GM19324 (cell line): ENCODE measurements at regions not wholly inside any gene's neighbourhood (a gene's known extent, or its start where the extent isn't known, plus 50 kb on each side); places are given as distances from the start of the nearest gene placed in this dataset.
"Not testable (repeated sequence)": the region's sequence is repeated elsewhere in the genome, so short reads cannot be mapped to it uniquely, and the experiment has no call there.

Experiments
- ATAC-seq: cut with Tn5 transposase; IDR thresholded peaks from one replicate; pipeline ENCODE4 v1.9.1; 2021; ENCODE audit warnings: mild to moderate bottlenecking, moderate library complexity; ENCODE audit not compliant: unreplicated experiment, low FRiP score

- no peak for ATAC-seq
Measured at GRCh38 chrX:13226214-13226613, 93.6 kb downstream of the ATXN3L start.

DNA sequence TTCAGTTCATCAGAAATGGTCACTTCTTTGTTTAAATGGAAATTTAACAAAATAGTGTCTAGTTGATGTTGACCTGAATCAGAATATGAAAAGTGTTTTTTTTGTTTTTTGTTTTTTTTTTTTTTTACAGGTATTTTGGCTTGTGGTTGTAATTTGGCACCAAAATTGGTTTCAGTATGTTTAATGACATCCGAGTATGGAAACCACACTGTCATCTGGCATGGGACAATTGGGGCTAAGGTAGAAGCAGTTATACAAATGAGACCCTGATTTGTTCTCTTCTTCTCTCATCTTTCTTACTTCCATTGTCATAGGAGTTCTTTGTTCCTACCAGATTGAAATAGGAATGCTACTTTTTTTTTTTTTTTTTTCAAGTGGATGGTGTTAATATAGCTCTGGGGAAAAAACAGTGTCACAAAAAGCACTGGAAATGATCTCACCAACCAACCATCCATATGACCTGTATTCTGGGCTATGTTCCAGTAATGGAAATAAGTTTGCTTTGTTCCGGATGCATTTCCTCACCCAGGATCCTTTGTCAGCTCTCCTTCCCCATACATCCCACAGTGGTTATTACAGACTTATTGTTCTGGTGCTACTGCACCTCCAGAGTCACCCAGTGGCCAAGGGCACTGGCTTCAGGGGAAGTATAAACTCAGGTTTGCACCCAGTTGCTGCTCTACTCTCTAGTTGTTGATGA is 95.8 kb downstream of the ATXN3L start:
- no peak for ATAC-seq

DNA sequence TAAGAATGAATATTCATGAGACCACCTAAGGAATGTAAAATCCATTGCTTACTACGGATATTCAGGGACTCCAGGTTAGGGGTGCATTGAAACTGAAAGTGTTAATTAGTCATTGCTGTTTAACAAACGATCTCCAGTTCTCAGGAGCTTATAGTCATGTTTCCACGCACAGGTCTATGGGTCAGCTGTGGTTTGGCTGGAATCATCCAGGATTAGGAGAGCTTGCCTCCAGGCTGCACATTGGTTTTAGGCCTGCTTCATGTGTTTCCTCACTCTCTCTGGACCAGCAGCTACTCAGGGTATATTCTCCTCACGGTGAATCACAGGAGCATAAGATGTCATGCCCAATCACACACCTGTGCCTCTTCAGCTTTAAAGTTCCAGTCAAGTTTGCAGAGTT is 98.9 kb downstream of the ATXN3L start:
- ATAC-seq, result no peak

DNA sequence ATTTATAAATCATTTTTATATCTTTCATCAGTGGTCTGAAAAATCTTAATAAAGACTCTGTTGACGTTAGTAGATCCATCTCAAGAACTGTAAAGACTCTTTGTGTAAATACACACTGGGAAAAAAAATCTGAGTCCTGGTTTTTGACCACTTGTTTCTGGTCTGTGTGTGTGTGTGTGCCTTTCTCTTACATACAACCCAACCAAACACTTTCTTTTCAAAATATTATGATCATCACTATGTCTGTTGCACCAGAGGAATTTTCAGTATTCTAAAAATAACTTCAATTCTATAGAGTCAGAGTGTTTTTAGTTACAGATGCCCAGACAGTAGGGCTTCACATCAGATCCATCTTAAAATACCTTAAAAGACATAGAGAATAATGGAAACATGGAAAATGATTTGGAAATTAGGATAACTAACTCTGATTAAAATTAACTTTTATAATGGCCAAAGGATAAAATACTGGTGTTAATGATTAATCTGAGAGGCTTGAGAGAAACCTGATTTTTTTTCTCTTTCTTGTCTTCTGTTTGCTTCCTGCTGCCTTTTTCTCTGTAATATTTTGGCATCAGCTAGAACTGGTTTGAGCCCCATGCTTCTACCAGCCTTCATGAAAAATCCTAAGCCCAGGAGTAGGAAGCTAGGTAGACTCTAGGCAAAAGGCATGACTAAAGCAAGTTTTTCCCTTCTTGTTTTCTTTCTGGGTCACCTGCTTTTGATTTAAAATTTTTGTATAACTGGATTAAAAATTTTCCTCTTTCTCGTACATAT is 99.7 kb downstream of the ATXN3L start:
- no peak for ATAC-seq

- ATAC-seq, result no peak
Measured at GRCh38 chrX:13218758-13219157, 101.1 kb downstream of the ATXN3L start.

- ATAC-seq, result no peak
Measured at GRCh38 chrX:13216139-13216538, 103.7 kb downstream of the ATXN3L start.

DNA sequence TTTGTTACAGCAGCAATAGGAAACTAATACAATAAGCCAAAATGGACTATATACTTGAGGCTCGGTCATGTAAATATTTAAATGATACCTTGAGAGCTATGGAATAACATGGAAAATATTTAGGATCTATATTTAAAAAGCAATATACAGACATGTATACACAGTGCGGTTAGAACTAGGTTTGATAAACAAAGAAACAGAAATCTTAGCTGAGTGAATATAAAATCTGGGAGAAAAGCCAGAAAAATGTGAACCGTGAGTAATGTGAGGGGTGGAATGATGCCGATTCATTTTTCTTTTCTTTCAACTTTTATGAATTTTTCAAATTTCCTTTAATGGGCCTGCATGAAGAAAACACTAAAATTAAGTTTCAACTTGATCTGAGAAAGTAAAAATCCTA is 104.1 kb downstream of the ATXN3L start:
- no peak for ATAC-seq

- no peak for ATAC-seq
Measured at GRCh38 chrX:13212191-13212651, 107.6 kb downstream of the ATXN3L start.

- ATAC-seq, result not testable (repeated sequence)
Measured at GRCh38 chrX:13210142-13210541, 109.7 kb downstream of the ATXN3L start.

DNA sequence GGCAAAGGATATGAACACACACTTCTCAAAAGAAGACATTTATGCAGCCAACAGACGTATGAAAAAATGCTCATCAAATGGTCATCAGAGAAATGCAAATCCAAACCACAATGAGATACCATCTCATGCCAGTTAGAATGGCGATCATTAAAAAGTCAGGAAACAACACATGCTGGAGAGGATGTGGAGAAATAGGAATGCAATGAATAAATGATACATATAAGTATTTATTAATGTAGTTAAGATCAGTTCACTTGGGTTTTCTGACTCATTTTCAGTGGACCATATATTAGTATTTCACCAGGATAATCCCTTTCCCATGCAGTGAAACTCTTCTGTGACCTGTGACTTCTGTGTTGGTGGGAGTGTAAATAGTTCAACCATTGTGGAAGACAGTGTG is 110.1 kb downstream of the ATXN3L start:
- not testable (repeated sequence) for ATAC-seq

- no peak for ATAC-seq
Measured at GRCh38 chrX:13208281-13208935, 111.4 kb downstream of the ATXN3L start.

DNA sequence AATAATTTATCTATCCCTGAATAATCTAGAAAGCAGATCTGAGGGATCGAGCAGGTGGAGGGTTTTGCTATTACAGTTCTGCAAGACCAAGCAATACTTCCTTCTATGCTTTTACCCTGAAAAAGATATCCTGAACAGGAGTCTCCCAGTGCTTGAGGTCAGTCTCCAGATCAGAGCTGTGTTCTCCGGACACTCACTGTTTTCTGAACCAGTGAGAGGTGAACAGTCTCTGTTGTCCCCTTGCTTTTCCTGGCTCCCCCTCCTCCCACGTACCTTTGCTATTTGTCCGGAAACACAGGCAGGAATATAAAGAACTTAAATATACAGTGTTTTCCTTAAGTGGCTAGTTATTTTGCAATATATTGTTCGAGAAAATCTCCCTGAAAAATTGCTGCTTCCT is 116.6 kb downstream of the ATXN3L start:
- ATAC-seq, result no peak

DNA sequence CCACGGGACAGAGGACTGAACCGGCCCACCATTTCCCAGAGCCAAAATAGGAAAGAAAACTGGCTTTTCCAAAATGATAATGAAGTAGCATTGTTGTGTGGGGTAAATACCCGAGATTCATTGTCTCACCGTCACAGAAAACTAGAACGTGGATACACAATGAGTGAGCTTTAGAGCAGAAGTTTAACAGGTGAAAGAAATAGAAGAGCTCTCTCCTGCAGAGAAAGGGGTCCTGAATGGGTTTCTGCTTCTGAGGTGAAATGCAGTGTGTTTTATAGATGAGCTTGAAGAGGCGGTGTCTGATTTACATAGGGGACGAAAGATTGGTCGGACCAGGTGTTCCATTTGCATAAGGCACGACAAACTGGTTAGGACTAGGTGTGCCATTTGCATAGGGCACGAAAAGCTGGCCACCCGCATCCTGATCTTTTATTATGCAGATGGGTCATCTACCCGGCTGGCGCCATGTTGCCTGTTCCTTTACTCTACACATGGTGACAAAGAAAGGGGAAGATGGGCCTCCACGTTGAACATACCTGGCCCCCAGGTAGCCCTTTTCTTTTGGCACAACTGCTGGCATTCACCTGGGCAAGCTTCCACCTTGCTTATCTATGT is 118.1 kb downstream of the ATXN3L start:
- ATAC-seq, result no peak

DNA sequence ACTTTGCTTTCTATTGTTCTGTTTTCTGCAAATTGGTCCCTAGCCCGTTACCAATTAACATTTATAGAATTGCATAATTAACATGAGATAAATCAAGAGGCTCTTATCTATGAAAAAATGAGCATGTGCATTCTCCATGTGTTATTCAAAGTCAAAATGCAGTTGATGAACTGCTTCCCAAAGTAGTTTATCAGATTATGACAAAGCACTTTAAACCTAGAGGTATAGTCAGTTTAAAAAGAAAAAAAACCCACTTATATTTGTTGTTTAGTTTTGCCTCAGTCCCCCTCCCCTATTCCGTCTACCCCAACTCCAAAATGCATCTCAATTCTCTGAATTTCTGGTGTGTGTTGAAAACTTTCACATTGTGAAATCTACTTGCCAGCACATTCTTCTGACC is 119.5 kb downstream of the ATXN3L start:
- no peak for ATAC-seq

DNA sequence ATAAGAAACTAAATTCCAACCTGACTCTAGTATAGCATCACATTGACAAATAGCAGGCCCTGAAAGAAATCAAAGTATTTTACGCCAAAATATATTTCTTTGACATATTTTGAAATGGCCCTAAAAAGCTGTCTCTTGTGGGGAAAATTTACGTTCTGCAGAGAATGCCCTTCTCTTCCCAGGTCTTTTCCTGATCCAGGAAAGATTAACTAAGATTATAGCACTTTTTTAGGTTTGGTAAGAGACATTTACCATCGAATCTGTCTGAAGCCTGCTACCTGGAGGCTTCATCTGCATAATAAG is 121.1 kb downstream of the ATXN3L start:
- ATAC-seq, result no peak

DNA sequence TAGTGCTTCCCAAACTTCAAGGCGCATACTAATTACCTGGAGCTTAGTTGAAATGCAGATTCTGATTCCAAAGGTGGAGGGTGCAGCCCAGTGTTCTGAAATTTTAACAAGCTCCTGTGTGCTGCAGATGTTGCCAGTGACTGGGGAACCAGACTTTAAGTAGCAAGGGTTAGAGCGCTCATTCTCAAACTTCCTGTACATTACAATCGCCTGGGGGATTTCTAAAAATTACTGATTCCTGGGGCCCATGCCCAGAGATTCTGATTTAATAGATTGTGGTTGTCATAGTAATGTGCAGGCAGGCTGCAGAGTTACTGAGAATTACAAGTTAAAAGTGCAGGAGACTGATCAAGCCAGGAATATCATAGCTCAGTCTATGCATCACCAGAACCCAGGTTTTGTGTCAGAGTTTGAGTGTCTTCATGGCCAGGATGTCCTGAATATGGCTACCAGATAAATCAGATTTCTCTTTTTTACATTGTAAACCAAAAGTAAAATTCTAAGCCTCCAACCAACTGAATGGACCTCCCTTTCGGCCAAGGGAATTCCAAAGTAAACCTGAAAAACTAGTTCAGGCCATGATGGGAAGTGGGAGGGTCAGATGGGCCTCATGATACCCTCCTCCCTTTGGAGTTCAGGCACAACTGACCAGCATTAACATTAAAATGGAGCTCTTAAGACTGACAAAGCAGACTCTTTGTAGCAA is 121.6 kb downstream of the ATXN3L start:
- no peak for ATAC-seq

DNA sequence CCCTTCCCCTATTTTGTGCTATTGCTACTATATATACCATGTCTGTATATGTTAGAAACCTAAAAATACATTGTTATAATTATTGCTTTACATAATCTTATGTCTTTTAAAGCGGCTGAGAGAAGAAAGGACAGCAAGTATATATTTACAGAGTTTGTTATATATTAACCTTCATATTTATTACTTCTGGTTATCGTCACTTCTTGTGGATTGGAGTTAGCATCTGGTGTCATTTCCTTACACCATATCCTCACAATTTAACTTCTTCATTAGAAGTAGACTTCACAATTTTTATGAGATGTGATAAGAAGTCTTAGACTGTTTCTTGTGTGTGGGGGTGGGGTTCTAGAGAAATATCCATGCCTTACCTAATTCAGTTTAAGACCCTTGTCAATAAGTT is 123.1 kb downstream of the ATXN3L start:
- no peak for ATAC-seq

- ATAC-seq, result no peak
Measured at GRCh38 chrX:13195340-13195739, 124.5 kb downstream of the ATXN3L start.

DNA sequence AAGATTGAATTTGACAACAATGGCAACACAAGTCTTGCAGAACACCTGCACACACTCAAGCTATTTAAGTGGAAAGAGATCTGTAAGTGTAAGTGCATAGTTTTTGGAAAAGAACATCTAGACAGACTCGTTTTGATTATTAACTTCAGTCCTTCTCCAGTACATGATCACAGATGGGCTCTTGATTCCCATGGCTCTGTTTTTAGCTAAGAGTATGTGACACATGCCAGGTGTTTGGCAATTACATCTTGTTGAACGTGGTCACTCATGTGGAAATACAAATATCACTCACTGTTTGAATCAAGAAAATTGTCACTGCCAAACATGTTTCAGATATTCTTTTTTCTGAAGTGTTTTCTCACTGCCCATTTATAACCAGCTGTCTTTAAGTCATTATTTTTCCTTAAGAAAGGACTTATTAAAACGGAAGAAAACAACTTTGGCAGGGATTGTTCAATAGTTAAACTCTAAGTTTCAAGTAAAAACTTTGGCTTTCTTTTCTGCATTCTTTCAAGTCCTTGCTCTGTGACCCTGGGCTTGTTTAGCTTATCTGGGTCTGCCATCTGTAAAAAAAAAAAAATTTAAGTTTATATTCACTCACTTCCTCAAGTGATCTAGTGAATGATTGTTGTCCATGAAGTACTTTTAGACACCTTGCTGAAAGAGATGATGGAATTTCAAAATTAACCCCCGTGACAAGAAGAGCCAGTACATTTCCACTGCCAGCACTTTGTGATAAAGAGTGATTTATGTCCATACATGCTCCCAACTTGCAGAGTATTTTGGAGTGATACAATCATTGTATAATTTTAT is 125.4 kb downstream of the ATXN3L start:
- ATAC-seq, result no peak

- no peak for ATAC-seq
Measured at GRCh38 chrX:13190051-13190450, 129.8 kb downstream of the ATXN3L start.
